Smooth muscle cell (in vitro differentiated cells): ENCODE measurements at regions not wholly inside any gene's neighbourhood (a gene's known extent, or its start where the extent isn't known, plus 50 kb on each side); places are given as distances from the start of the nearest gene placed in this dataset.

Experiments used
- DNase-seq: peaks from one replicate; lab custom pipeline; 2025; ENCODE audit not compliant: unreplicated experiment; lab: John Stamatoyannopoulos, UW
- H2AFZ ChIP-seq: fragments of 200-600 bp; sonication (generic); 2 replicates; pipeline ENCODE4 v1.6.0; 2016; ENCODE audit warnings: antibody characterized with exemption, low read depth, mild to moderate bottlenecking
- H3F3A ChIP-seq: fragments of 200-600 bp; sonication (generic); 2 replicates; pipeline ENCODE4 v1.6.0; 2017; ENCODE audit warnings: antibody characterized with exemption, low read depth
- H3K27ac ChIP-seq: fragments of 200-600 bp; sonication (generic); 2 replicates; pipeline ENCODE4 v1.5.1; 2016; ENCODE audit warnings: low read depth, mild to moderate bottlenecking
- H3K27me3 ChIP-seq: fragments of 200-600 bp; sonication (generic); 2 replicates; pipeline ENCODE4 v1.6.1; 2016; ENCODE audit warnings: low read depth, mild to moderate bottlenecking
- H3K36me3 ChIP-seq: fragments of 200-600 bp; sonication (generic); 2 replicates; pipeline ENCODE4 v1.5.1; 2016; ENCODE audit warnings: low read depth
- H3K4me1 ChIP-seq: fragments of 200-600 bp; sonication (generic); 2 replicates; pipeline ENCODE4 v1.5.1; 2016; ENCODE audit warnings: low read depth
- H3K4me2 ChIP-seq: fragments of 200-600 bp; sonication (generic); 2 replicates; pipeline ENCODE4 v1.6.0; 2016; ENCODE audit warnings: mild to moderate bottlenecking
- H3K4me3 ChIP-seq: fragments of 200-600 bp; sonication (generic); 2 replicates; pipeline ENCODE4 v1.5.1; 2016; ENCODE audit warnings: mild to moderate bottlenecking
- H3K79me2 ChIP-seq: fragments of 200-600 bp; sonication (generic); 2 replicates; pipeline ENCODE4 v1.6.0; 2016; ENCODE audit warnings: low read depth, mild to moderate bottlenecking
- H3K9ac ChIP-seq: fragments of 200-600 bp; sonication (generic); 2 replicates; pipeline ENCODE4 v1.6.0; 2016; ENCODE audit warnings: low read depth
- H3K9me3 ChIP-seq: fragments of 200-600 bp; sonication (generic); replicated peaks from 2 replicates; pipeline ENCODE4 v1.5.1; 2016; ENCODE audit warnings: low read depth
- H4K20me1 ChIP-seq: fragments of 200-600 bp; sonication (generic); 2 replicates; pipeline ENCODE4 v1.6.0; 2016; ENCODE audit warnings: low read depth
- WGBS: methylation state at CpG from one replicate; pipeline ENCODE4 v1.1.7; 2016; ENCODE audit warnings: low lambda C conversion rate; 5-methylcytosine and 5-hydroxymethylcytosine counted together
- TF ChIP-seq, protein P1 (sequence below): fragments of 200-600 bp; sonication (generic); IDR thresholded peaks from 2 replicates; pipeline ENCODE4 v1.5.1; 2017; ENCODE audit warnings: borderline replicate concordance, mild to moderate bottlenecking, antibody characterized with exemption; ENCODE audit not compliant: insufficient read depth, poor library complexity, severe bottlenecking

DNA sequence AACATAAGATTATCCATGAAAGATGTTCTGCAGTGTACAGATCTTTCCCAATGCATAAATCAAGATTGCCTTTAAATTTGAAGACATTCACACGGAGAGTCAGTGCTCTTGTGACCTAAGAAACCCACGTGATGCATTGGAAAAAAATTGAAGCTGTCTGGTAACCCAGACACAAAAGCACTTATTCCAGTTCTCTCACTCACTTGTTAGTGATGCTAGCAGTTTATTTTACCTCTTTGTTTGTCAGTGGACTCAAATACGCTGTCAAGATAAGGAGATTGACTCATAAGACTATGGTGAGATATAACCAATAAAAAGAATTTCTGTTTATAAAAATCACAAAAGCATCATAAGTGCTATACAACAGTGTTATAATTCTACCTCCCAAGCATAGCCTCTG, 245.8 kb upstream of the SMIM31 start:
- 52% methylated on average over 3 of the region's 3 CpGs for WGBS
- H3K79me2 ChIP-seq, result no peaks in the 10 kb centered on the region
- no peak for DNase-seq
- H3K27me3 ChIP-seq, result no peaks in the 10 kb centered on the region
- H3K4me1 ChIP-seq, result peaks cover 5% of the 10 kb centered on the region
- H4K20me1 ChIP-seq, result no peaks in the 10 kb centered on the region
- no peaks in the 10 kb centered on the region for H3F3A ChIP-seq
- no peak overlapping the region for H3K27ac ChIP-seq
- TF ChIP-seq, protein P1, sequence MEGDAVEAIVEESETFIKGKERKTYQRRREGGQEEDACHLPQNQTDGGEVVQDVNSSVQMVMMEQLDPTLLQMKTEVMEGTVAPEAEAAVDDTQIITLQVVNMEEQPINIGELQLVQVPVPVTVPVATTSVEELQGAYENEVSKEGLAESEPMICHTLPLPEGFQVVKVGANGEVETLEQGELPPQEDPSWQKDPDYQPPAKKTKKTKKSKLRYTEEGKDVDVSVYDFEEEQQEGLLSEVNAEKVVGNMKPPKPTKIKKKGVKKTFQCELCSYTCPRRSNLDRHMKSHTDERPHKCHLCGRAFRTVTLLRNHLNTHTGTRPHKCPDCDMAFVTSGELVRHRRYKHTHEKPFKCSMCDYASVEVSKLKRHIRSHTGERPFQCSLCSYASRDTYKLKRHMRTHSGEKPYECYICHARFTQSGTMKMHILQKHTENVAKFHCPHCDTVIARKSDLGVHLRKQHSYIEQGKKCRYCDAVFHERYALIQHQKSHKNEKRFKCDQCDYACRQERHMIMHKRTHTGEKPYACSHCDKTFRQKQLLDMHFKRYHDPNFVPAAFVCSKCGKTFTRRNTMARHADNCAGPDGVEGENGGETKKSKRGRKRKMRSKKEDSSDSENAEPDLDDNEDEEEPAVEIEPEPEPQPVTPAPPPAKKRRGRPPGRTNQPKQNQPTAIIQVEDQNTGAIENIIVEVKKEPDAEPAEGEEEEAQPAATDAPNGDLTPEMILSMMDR, result no peak
- no peak overlapping the region for H3K4me3 ChIP-seq
- H3K36me3 ChIP-seq, result no peaks in the 10 kb centered on the region
- no peak overlapping the region for H2AFZ ChIP-seq
- no peaks in the 10 kb centered on the region for H3K9me3 ChIP-seq
- H3K4me2 ChIP-seq, result no peak overlapping the region
- H3K9ac ChIP-seq, result no peak overlapping the region

DNA sequence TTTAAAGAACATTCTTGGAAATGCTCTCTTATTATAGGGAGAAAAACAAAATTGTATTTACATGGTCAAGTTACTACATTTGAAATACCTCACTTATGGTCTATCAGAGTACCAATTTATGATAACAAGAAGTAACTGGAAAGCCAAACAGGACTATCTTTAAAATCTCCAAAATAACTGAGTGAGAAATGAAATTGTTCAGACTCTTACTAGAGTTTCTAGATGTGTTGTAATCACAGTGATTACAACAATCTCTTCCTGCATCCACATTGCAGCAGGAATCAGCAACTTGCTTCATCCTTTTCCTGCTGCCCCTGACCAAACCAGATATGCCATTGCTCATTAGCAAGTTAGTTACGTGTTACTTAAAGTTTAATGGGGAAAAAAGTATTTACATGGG, 245.2 kb upstream of the SMIM31 start:
- H2AFZ ChIP-seq, result no peak overlapping the region
- DNase-seq, result no peak
- TF ChIP-seq, protein P1, result no peak
- 33% methylated on average over 1 of the region's 1 CpG for WGBS
- H3F3A ChIP-seq, result no peaks in the 10 kb centered on the region
- no peaks in the 10 kb centered on the region for H3K9me3 ChIP-seq
- peaks cover 5% of the 10 kb centered on the region for H3K4me1 ChIP-seq
- no peaks in the 10 kb centered on the region for H3K36me3 ChIP-seq
- no peak overlapping the region for H3K4me3 ChIP-seq
- no peak overlapping the region for H3K9ac ChIP-seq
- no peaks in the 10 kb centered on the region for H3K79me2 ChIP-seq
- no peak overlapping the region for H3K4me2 ChIP-seq
- H3K27me3 ChIP-seq, result no peaks in the 10 kb centered on the region
- H3K27ac ChIP-seq, result no peak overlapping the region
- no peaks in the 10 kb centered on the region for H4K20me1 ChIP-seq

DNA sequence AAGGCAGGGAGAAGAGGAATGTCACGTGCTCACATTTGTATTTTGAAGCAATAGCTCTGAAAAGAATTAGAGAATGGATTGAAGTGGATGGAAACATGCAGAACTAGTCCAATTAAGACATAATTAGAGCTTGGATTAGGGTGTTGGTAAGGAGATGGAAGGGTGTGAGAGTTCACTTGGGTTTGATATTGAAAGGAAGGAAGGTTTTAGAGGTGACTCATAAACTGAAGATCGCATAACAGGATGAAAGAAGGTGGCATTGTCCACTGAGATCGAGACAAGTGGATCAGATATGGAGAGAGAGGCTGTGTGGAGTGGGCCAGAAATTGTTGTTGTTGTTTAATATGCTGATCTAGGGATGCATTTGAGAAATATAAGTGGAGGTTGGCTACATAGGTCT, 244.0 kb upstream of the SMIM31 start:
- Histone ChIP-seq H4K20me1 (no peaks in the 10 kb centered on the region), H2AFZ (no peak overlapping the region), H3K27ac (no peak overlapping the region), H3K36me3 (no peaks in the 10 kb centered on the region), H3K27me3 (no peaks in the 10 kb centered on the region), H3K4me2 (no peak overlapping the region), H3F3A (no peaks in the 10 kb centered on the region), H3K4me3 (no peak overlapping the region), H3K9me3 (no peaks in the 10 kb centered on the region), H3K4me1 (peaks cover 5% of the 10 kb centered on the region), H3K9ac (no peak overlapping the region), H3K79me2 (no peaks in the 10 kb centered on the region)
- TF ChIP-seq, protein P1, result no peak
- DNase-seq, result no peak
- 63% methylated on average over 3 of the region's 3 CpGs for WGBS

DNA sequence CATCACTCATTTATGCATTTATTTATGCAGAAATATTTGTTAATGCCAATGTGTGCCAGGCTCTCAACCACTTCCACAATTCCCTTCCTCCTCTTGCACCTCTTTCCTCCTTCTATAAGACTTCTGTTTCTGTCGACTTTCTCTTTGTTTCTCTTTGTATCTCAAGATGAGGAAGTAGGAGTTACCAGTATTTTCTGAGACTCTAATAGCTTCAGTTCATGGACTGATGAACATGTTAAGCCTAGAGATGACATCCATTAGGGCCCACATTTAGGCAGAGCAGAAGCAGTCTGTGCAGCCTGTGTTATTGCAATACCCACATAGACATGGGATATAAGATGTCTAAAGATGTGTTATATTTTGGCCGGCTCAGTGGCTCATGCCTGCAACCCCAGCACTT, 241.8 kb upstream of the SMIM31 start:
- DNase-seq, result no peak
- WGBS, result 100% methylated on average over 2 of the region's 2 CpGs

More for the DNA sequence above, 241.8 kb upstream of the SMIM31 start:
- TF ChIP-seq, protein P1, result no peak
- Histone ChIP-seq H3K79me2 (no peaks in the 10 kb centered on the region), H3F3A (no peaks in the 10 kb centered on the region), H4K20me1 (no peaks in the 10 kb centered on the region), H3K27me3 (no peaks in the 10 kb centered on the region), H3K9me3 (no peaks in the 10 kb centered on the region), H3K4me1 (no peaks in the 10 kb centered on the region), H3K4me3 (no peak overlapping the region), H2AFZ (no peak overlapping the region), H3K36me3 (no peaks in the 10 kb centered on the region), H3K9ac (no peak overlapping the region), H3K4me2 (no peak overlapping the region), H3K27ac (no peak overlapping the region)
